PC-9 (cell line): ENCODE measurements at regions not wholly inside any gene's neighbourhood (a gene's known extent, or its start where the extent isn't known, plus 50 kb on each side); places are given as distances from the start of the nearest gene placed in this dataset.

Experiments
- BruUV-seq: library from RNA; stranded (reverse); fragments of 400-500 nt; replicated peaks from 2 replicates; lab custom pipeline; 2021; lab: Mats Ljungman, UMichigan
- CTCF ChIA-PET: fragments of 300-600 bp; sonication (Branson Sonifier 250); formaldehyde crosslinking; loops from one replicate; lab custom pipeline; 2022; ENCODE audit warnings: antibody characterized with exemption; lab: Charles Lee
- POLR2A ChIA-PET: fragments of 300-600 bp; sonication (Branson Sonifier 250); formaldehyde crosslinking; loops from one replicate; lab custom pipeline; 2022; ENCODE audit warnings: antibody characterized with exemption; ENCODE audit not compliant: unreplicated experiment; lab: Charles Lee
- DNase-seq, 2 experiments: peaks; one replicate each; pipeline versions ENCODE4 v3.0.0 to v3.0.0-alpha.2; 2015 to 2022; ENCODE audit warnings: mixed read lengths in 1 of 2
- H2AFZ ChIP-seq: fragments of 200-600 bp; sonication (generic); 2 replicates; pipeline ENCODE4 v1.8.1; 2017; ENCODE audit warnings: antibody characterized with exemption
- H3F3A ChIP-seq: fragments of 200-600 bp; sonication (generic); 2 replicates; pipeline ENCODE4 v1.8.1; 2017; ENCODE audit warnings: antibody characterized with exemption, mild to moderate bottlenecking, low read depth; ENCODE audit not compliant: insufficient read depth
- H3K27ac ChIP-seq: fragments of 200-600 bp; sonication (generic); 2 replicates; pipeline ENCODE4 v1.6.1; 2016; ENCODE audit warnings: mixed run types
- H3K27me3 ChIP-seq: fragments of 200-600 bp; sonication (generic); 2 replicates; pipeline ENCODE4 v1.6.1; 2016; ENCODE audit warnings: low read depth, mixed run types; ENCODE audit not compliant: insufficient read depth
- H3K36me3 ChIP-seq: fragments of 200-600 bp; sonication (generic); 2 replicates; pipeline ENCODE4 v1.6.1; 2016; ENCODE audit warnings: low read depth, mixed run types
- H3K4me1 ChIP-seq: fragments of 200-600 bp; sonication (generic); replicated peaks from 2 replicates; pipeline ENCODE4 v1.6.1; 2016; ENCODE audit warnings: mixed run types; ENCODE audit not compliant: insufficient read depth
- H3K4me2 ChIP-seq: fragments of 200-600 bp; sonication (generic); 2 replicates; pipeline ENCODE4 v1.6.1; 2017; ENCODE audit warnings: mixed run types
- H3K4me3 ChIP-seq: fragments of 200-600 bp; sonication (generic); 2 replicates; pipeline ENCODE4 v1.6.1; 2016; ENCODE audit warnings: mixed run types
- H3K79me2 ChIP-seq: fragments of 200-600 bp; sonication (generic); 2 replicates; pipeline ENCODE4 v1.6.1; 2017; ENCODE audit warnings: low read depth, mixed run types
- H3K9me2 ChIP-seq: fragments of 200-600 bp; sonication (generic); 2 replicates; pipeline ENCODE4 v1.8.1; 2017; ENCODE audit warnings: mild to moderate bottlenecking; ENCODE audit not compliant: insufficient read depth
- H3K9me3 ChIP-seq: fragments of 200-600 bp; sonication (generic); 2 replicates; pipeline ENCODE4 v1.8.1; 2016; ENCODE audit warnings: low read depth; ENCODE audit not compliant: insufficient read depth
- H4K20me1 ChIP-seq: fragments of 200-600 bp; sonication (generic); 2 replicates; pipeline ENCODE4 v1.8.1; 2017; ENCODE audit not compliant: insufficient read depth
- CTCF ChIP-seq: fragments of 200-600 bp; sonication (generic); conservative IDR thresholded peaks from 2 replicates; pipeline ENCODE4 v1.6.1; 2017; ENCODE audit warnings: mixed run types, antibody characterized with exemption, mild to moderate bottlenecking, moderate library complexity
- EZH2 ChIP-seq: fragments of 200-600 bp; sonication (generic); IDR thresholded peaks from 2 replicates; pipeline ENCODE4 v1.8.0; 2017; ENCODE audit warnings: antibody characterized with exemption, low read depth
- intact Hi-C: fragments of 100-400 bp; cut with micrococcal nuclease; formaldehyde crosslinking; loops from one replicate; pipeline ENCODE4 v1.10.0; 2022; ENCODE audit not compliant: unreplicated experiment

- Histone ChIP-seq H3F3A (no peaks in the 10 kb centered on the region), H3K4me2 (no peak overlapping the region), H3K36me3 (no peaks in the 10 kb centered on the region), H3K9me2 (no peaks in the 10 kb centered on the region), H3K27ac (no peak overlapping the region), H3K9me3 (no peaks in the 10 kb centered on the region), H2AFZ (no peak overlapping the region), H3K4me1 (no peaks in the 10 kb centered on the region), H4K20me1 (no peaks in the 10 kb centered on the region), H3K79me2 (no peaks in the 10 kb centered on the region), H3K27me3 (no peaks in the 10 kb centered on the region), H3K4me3 (no peak overlapping the region)
- ChIA-PET CTCF (no interaction called here), POLR2A (no interaction called here)
- no TSS peak for BruUV-seq
- no peak for DNase-seq
- intact Hi-C loops, result no loop called here
- no peak for TF ChIP-seq EZH2
- no peak for TF ChIP-seq CTCF
Measured at GRCh38 chr2:156170929-156171328, 161.6 kb downstream of the NR4A2 start.

- H3K4me1 ChIP-seq, result no peaks in the 10 kb centered on the region
- no peaks in the 10 kb centered on the region for H3K9me2 ChIP-seq
- no peaks in the 10 kb centered on the region for H4K20me1 ChIP-seq
- no peaks in the 10 kb centered on the region for H3K79me2 ChIP-seq
- TF ChIP-seq EZH2 (no peak), CTCF (no peak)
- no peak overlapping the region for H3K4me3 ChIP-seq
- no peak for DNase-seq
- POLR2A ChIA-PET, result no interaction called here
- no peaks in the 10 kb centered on the region for H3F3A ChIP-seq
- no peak overlapping the region for H3K27ac ChIP-seq
- no peak overlapping the region for H3K4me2 ChIP-seq
- no TSS peak for BruUV-seq
- CTCF ChIA-PET, result no interaction called here
- intact Hi-C loops, result no loop called here
- H2AFZ ChIP-seq, result no peak overlapping the region
- H3K36me3 ChIP-seq, result no peaks in the 10 kb centered on the region
- no peaks in the 10 kb centered on the region for H3K27me3 ChIP-seq
- no peaks in the 10 kb centered on the region for H3K9me3 ChIP-seq
Measured at GRCh38 chr2:156165742-156166141, 166.8 kb downstream of the NR4A2 start.

- no peak overlapping the region for H2AFZ ChIP-seq
- BruUV-seq, result no TSS peak
- H3K27ac ChIP-seq, result no peak overlapping the region
- no peaks in the 10 kb centered on the region for H3K27me3 ChIP-seq
- no peaks in the 10 kb centered on the region for H3K9me2 ChIP-seq
- no peaks in the 10 kb centered on the region for H4K20me1 ChIP-seq
- POLR2A ChIA-PET, result no interaction called here
- no peak overlapping the region for H3K4me2 ChIP-seq
- no peaks in the 10 kb centered on the region for H3K4me1 ChIP-seq
- no peaks in the 10 kb centered on the region for H3F3A ChIP-seq
- H3K4me3 ChIP-seq, result no peak overlapping the region
- TF ChIP-seq EZH2 (no peak), CTCF (no peak)
- DNase-seq, result no peak
- no peaks in the 10 kb centered on the region for H3K9me3 ChIP-seq
- H3K36me3 ChIP-seq, result no peaks in the 10 kb centered on the region
- intact Hi-C loops, result no loop called here
- H3K79me2 ChIP-seq, result no peaks in the 10 kb centered on the region
- CTCF ChIA-PET, result no interaction called here
Measured at GRCh38 chr2:156164091-156164720, 168.3 kb downstream of the NR4A2 start.
